Large intestine (tissue), 3 donors: ENCODE measurements at regions not wholly inside any gene's neighbourhood (a gene's known extent, or its start where the extent isn't known, plus 50 kb on each side); places are given as distances from the start of the nearest gene placed in this dataset.
A peak's percentile ranks its signal among the peaks of the same experiment; 100 is the strongest.

Source experiments
- DNase-seq, 2 donors: peaks; one replicate each; pipeline versions ENCODE4 v3.0.0 to v3.0.0-alpha.2; 2013
- H3K27ac ChIP-seq: one replicate; pipeline ENCODE4 v1.5.1; 2013; ENCODE audit warnings: low read length
- H3K27me3 ChIP-seq: 2 replicates; pipeline ENCODE4 v1.6.1; 2013; ENCODE audit warnings: low read length; ENCODE audit not compliant: control insufficient read depth, insufficient read depth
- H3K36me3 ChIP-seq: 2 replicates; pipeline ENCODE4 v1.6.1; 2013; ENCODE audit warnings: low read length; ENCODE audit not compliant: control insufficient read depth, insufficient read depth
- H3K4me1 ChIP-seq: one replicate; pipeline ENCODE4 v1.6.1; 2013; ENCODE audit warnings: low read length; ENCODE audit not compliant: control insufficient read depth, insufficient read depth
- H3K4me3 ChIP-seq: one replicate; pipeline ENCODE4 v1.5.1; 2013; ENCODE audit warnings: low read length
- H3K9me3 ChIP-seq: one replicate; pipeline ENCODE4 v1.6.1; 2013; ENCODE audit warnings: mild to moderate bottlenecking, low read depth, low read length, moderate library complexity; ENCODE audit not compliant: control insufficient read depth
- WGBS: methylation state at CpG from one replicate; pipeline ENCODE4 v1.1.5; 2013; ENCODE audit warnings: low lambda C conversion rate; ENCODE audit not compliant: insufficient coverage; 5-methylcytosine and 5-hydroxymethylcytosine counted together

GRCh38 chr21:32197896-32198295 is 81.0 kb downstream of the MIS18A start:
- Histone ChIP-seq H3K27ac (no peak overlapping the region), H3K27me3 (no peaks in the 10 kb centered on the region), H3K4me1 (no peaks in the 10 kb centered on the region), H3K4me3 (no peak overlapping the region), H3K9me3 (no peaks in the 10 kb centered on the region), H3K36me3 (no peaks in the 10 kb centered on the region)
- 63% methylated on average over 1 of the region's 2 CpGs for WGBS
- no peak for DNase-seq

DNA sequence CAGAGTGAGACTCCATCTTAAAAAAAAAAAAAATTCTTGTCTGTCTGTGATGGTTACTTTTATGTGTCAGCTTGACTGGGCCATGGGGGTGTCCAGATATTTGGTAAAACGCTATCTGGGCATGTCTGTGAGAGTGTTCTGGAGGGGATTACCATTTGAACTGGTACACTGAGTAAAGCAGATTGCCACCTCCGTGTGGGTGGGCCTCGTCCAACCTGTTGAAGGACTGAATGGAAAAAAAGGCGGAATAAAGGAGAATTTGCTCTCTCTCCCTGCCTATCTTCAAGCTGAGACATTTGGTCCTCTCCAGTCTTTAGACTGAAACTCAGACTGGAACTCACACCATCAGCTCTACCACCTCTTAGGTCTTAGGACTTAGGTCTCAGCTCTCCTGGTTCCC is 82.8 kb downstream of the MIS18A start:
- WGBS, result no CpG with 5 or more reads among the region's 4 CpGs
- Histone ChIP-seq H3K27ac (no peak overlapping the region), H3K36me3 (no peaks in the 10 kb centered on the region), H3K27me3 (no peaks in the 10 kb centered on the region), H3K4me3 (no peak overlapping the region), H3K4me1 (no peaks in the 10 kb centered on the region), H3K9me3 (no peaks in the 10 kb centered on the region)
- no peak for DNase-seq

GRCh38 chr21:32193098-32193465 is 85.8 kb downstream of the MIS18A start:
- Histone ChIP-seq H3K36me3 (no peaks in the 10 kb centered on the region), H3K27ac (no peak overlapping the region), H3K4me1 (no peaks in the 10 kb centered on the region), H3K27me3 (no peaks in the 10 kb centered on the region), H3K9me3 (no peaks in the 10 kb centered on the region), H3K4me3 (no peak overlapping the region)
- no CpG with 5 or more reads among the region's 7 CpGs for WGBS
- DNase-seq, result no peak

DNA sequence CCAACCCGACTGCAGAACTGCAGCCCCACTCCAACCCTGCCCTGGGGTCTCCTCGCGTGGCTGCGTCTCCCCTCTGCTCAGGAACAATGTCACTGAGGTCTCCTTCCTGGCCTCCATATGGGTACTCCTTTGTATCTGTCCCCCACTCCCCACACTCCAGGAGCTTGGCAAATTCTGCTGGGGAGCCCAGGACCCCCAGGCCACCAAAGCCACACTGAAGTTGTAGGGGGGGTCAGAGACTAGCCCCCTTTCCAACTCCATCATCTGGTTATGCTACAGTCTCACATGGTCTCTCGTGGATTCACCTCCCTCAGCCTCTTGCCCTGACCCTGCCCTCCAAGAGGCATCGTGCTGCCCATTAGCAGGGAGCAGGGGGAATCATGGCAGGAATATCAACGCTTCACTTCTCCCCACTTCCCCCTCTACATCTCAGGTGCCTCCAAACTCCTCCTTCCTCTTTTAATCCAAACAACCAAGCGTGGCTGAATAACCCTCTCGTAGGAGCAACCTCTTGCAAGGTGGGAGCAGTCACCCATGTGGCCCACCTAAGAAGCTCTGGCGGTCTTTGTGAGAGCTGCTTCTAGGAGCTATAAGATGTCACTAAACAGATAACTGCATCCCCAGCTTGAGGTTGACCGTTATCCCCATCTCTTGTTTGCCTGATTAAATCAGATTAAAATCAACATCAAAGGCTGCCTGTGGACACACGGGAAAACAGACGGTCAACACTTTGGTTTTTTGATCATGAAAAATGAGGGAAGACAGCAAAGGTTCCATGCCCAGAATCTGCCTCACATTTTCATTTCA is 86.4 kb downstream of the MIS18A start:
- Histone ChIP-seq H3K4me1 (no peaks in the 10 kb centered on the region), H3K36me3 (no peaks in the 10 kb centered on the region), H3K27me3 (no peaks in the 10 kb centered on the region), H3K9me3 (no peaks in the 10 kb centered on the region), H3K27ac (no peak overlapping the region), H3K4me3 (no peak overlapping the region)
- no peak for DNase-seq
- WGBS, result no CpG with 5 or more reads among the region's 13 CpGs

GRCh38 chr21:32190493-32191144 is 88.2 kb downstream of the MIS18A start:
- no peaks in the 10 kb centered on the region for H3K36me3 ChIP-seq
- H3K27me3 ChIP-seq, result no peaks in the 10 kb centered on the region
- H3K27ac ChIP-seq, result no peak overlapping the region
- H3K4me3 ChIP-seq, result no peak overlapping the region
- no peak for DNase-seq
- no CpG with 5 or more reads among the region's 9 CpGs for whole genome bisulfite sequencing
- no peaks in the 10 kb centered on the region for H3K4me1 ChIP-seq
- no peaks in the 10 kb centered on the region for H3K9me3 ChIP-seq

- 74% methylated on average over 3 of the region's 5 CpGs for WGBS
- no peak for DNase-seq
These were observed 89.0 kb downstream of the MIS18A start for GRCh38 chr21:32189688-32190483.

DNA sequence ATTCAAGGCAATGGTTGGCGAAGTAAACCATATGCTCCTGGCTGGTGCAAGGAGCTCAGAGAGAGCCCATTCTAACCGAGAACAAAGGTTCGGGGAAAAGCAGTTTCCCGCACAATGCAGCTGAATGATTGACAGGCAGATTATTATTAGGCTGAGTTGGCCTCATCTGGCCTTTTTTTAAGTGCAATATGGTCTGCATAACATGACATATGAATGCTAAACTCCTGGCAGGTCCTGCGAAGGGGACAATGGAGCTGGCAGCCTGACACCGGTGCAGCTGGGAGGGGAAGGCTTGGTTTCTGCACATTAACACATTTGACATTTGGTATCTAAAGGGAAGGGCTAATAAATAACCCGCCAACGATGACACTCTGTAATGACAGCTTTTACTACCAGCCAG is 92.0 kb downstream of the MIS18A start:
- DNase-seq, result peak in 1 of 2 donors; percentile 22
- Histone ChIP-seq H3K27me3 (no peaks in the 10 kb centered on the region), H3K36me3 (no peaks in the 10 kb centered on the region), H3K9me3 (no peaks in the 10 kb centered on the region), H3K4me3 (no peak overlapping the region), H3K27ac (no peak overlapping the region), H3K4me1 (no peaks in the 10 kb centered on the region)
- no CpG with 5 or more reads among the region's 8 CpGs for WGBS

More at GRCh38 chr21:32189688-32190483, 89.0 kb downstream of the MIS18A start:
- Histone ChIP-seq H3K27me3 (no peaks in the 10 kb centered on the region), H3K9me3 (no peaks in the 10 kb centered on the region), H3K4me3 (no peak overlapping the region), H3K36me3 (no peaks in the 10 kb centered on the region), H3K4me1 (no peaks in the 10 kb centered on the region), H3K27ac (no peak overlapping the region)

DNA sequence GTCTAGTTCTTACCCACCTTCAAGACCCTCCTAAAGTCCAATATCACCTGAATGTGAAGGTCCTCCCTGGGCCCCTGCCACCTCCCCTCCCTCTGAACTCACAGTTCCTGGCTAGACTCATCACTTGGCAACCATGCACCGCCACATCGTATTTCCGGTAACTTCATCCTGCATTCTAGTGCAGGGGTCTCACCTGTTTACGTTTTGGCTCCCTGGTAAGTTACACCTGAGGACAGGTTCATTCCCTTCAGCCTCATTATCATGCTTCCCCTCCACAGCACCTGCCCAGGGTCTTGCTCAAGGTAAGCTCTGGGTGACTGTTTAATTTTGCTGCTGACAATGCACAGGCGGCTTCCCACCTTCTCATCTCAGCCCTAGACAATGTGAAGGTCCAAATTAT is 93.1 kb downstream of the MIS18A start:
- Histone ChIP-seq H3K4me1 (no peaks in the 10 kb centered on the region), H3K27ac (no peak overlapping the region), H3K9me3 (no peaks in the 10 kb centered on the region), H3K27me3 (no peaks in the 10 kb centered on the region), H3K36me3 (no peaks in the 10 kb centered on the region), H3K4me3 (no peak overlapping the region)
- DNase-seq, result no peak
- no CpG with 5 or more reads among the region's 5 CpGs for WGBS

- DNase-seq, result no peak
- Histone ChIP-seq H3K4me1 (no peaks in the 10 kb centered on the region), H3K4me3 (no peak overlapping the region), H3K27me3 (no peaks in the 10 kb centered on the region), H3K27ac (no peak overlapping the region), H3K9me3 (no peaks in the 10 kb centered on the region), H3K36me3 (no peaks in the 10 kb centered on the region)
- WGBS, result no CpG with 5 or more reads among the region's 2 CpGs
These were observed 93.7 kb downstream of the MIS18A start for GRCh38 chr21:32185103-32185502.

DNA sequence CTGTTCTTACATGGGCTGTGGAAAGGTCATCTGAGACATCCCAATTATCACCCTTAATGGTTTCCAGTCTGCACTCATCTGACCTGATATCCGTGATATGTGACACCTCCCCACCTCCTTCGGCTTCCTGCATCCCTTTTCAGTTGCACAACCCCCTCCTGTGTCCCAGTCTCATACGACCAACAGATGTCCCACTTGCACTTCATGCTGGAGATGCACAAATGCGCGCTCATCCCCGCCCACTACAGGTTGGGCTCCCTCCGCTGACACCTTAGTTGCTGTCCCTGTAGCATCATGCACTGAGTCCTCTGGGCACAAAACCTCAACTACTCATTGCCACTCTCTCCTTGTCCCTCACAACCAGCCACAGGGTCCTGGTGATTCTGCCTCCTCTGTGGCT is 94.4 kb downstream of the MIS18A start:
- Histone ChIP-seq H3K4me3 (no peak overlapping the region), H3K27me3 (no peaks in the 10 kb centered on the region), H3K9me3 (no peaks in the 10 kb centered on the region), H3K36me3 (no peaks in the 10 kb centered on the region), H3K4me1 (no peaks in the 10 kb centered on the region), H3K27ac (no peak overlapping the region)
- WGBS, result 50% methylated on average over 2 of the region's 7 CpGs
- DNase-seq, result no peak
